VCaP (cell line): ENCODE measurements at regions not wholly inside any gene's neighbourhood (a gene's known extent, or its start where the extent isn't known, plus 50 kb on each side); places are given as distances from the start of the nearest gene placed in this dataset.

Experiments used
- H3K27ac ChIP-seq: fragments of 450-650 bp; 2 replicates; pipeline ENCODE4 v1.5.1; 2017
- TF ChIP-seq, protein P1 (sequence below): fragments of 450-650 bp; conservative IDR thresholded peaks from 2 replicates; pipeline ENCODE4 v1.5.1; 2017; ENCODE audit warnings: mild to moderate bottlenecking, moderate library complexity

- TF ChIP-seq, protein P1, sequence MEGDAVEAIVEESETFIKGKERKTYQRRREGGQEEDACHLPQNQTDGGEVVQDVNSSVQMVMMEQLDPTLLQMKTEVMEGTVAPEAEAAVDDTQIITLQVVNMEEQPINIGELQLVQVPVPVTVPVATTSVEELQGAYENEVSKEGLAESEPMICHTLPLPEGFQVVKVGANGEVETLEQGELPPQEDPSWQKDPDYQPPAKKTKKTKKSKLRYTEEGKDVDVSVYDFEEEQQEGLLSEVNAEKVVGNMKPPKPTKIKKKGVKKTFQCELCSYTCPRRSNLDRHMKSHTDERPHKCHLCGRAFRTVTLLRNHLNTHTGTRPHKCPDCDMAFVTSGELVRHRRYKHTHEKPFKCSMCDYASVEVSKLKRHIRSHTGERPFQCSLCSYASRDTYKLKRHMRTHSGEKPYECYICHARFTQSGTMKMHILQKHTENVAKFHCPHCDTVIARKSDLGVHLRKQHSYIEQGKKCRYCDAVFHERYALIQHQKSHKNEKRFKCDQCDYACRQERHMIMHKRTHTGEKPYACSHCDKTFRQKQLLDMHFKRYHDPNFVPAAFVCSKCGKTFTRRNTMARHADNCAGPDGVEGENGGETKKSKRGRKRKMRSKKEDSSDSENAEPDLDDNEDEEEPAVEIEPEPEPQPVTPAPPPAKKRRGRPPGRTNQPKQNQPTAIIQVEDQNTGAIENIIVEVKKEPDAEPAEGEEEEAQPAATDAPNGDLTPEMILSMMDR: peak; percentile 96
- H3K27ac ChIP-seq: no peak overlapping the region
Observed at GRCh38 chr9:118170032-118170955, 466.1 kb downstream of the TLR4 start.

GRCh38 chr9:118177241-118177640, 473.0 kb downstream of the TLR4 start:
- no peak overlapping the region for H3K27ac ChIP-seq
- TF ChIP-seq, protein P1: no peak

- TF ChIP-seq, protein P1: no peak
- H3K27ac ChIP-seq: no peak overlapping the region
Observed at GRCh38 chr9:118183576-118183975, 479.4 kb downstream of the TLR4 start.

DNA sequence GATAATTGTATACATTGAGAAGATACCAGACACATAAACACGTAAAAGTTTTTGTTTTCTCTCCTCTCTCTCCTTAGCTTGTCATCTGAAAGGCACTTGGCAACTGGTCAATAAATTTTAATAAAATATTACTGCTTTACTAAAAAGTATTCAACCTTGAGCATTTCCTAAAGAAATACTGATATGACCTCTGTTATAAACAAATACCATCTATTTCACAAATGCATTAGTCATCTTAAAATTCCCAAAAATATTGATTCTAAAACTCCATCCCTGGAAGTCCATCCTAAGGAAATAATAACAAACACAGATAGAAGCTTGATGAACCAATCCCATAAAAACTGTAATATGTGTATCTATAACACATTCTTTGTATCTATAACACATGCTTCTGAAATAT, 483.2 kb downstream of the TLR4 start:
- TF ChIP-seq, protein P1: no peak
- H3K27ac ChIP-seq: no peak overlapping the region

DNA sequence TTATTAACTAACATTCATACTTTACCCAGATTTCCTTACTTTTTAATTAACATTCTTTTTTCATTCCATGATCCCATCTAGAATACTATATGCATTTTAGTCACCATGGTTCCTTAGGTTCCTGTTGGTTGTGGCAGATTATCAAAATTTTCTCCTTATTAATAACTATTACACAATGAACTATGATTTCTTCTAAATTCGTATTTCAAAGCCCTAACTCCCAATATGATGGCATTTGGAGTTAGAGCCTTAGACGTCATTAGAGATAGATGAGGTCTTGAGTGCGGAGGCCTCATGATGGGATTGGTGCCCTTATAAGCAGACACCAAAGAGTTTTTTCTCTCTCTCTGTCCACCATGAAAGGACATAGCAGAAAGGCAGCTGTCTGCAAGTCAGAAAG, 485.4 kb downstream of the TLR4 start:
- TF ChIP-seq, protein P1: no peak

DNA sequence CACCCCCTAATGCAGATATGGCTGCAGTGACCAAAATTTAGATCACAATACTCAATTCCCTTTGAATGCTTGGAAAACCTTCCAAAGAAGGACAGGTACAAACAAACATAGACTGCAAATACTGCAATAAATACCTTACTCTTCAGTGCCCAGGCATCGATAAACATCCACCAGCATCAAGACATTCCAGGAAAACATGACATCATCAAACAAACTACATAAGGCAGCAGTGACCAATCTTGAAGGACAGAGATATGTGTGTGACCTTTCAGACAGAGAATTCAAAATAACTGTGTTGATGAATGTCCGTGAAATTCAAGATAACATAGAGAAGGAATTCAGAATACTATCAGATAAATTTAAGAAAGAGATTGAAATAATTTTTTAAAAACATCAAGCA, 488.6 kb downstream of the TLR4 start:
- H3K27ac ChIP-seq: no peak overlapping the region
- TF ChIP-seq, protein P1: no peak

More for the DNA sequence above, 485.4 kb downstream of the TLR4 start:
- no peak overlapping the region for H3K27ac ChIP-seq

DNA sequence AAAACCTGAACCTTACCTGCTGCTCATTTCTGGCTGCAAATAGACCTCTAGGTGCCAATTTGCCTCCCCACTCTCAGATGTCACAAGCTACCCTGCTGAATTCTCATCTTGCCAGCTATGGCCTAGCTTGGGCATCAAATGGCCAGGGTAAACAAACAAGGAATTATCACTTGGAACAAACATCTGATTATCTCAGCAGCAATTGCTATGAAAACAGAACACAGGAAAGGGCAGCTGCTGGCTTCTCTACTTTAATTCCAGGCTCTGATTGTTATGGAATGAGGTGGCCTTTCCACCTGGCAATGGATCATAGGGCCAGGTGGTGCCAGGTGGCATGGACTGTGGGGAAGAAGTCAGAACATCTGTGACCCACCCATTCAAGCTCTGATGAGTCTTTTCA, 505.1 kb downstream of the TLR4 start:
- TF ChIP-seq, protein P1: no peak
- no peak overlapping the region for H3K27ac ChIP-seq
